Osteoblast (primary cell): ENCODE measurements at regions not wholly inside any gene's neighbourhood (a gene's known extent, or its start where the extent isn't known, plus 50 kb on each side); places are given as distances from the start of the nearest gene placed in this dataset.

Source experiments
- DNase-seq: peaks from one replicate; pipeline ENCODE4 v3.0.0; 2011; ENCODE audit warnings: low spot score, mixed read lengths; ENCODE audit not compliant: insufficient read length; ENCODE audit errors: missing footprints
- H2AFZ ChIP-seq: 2 replicates; pipeline ENCODE4 v1.6.0; 2011; ENCODE audit warnings: mild to moderate bottlenecking, low read length
- H3K27ac ChIP-seq: 2 replicates; pipeline ENCODE4 v1.5.1; 2011; ENCODE audit warnings: mild to moderate bottlenecking, low read depth, low read length, moderate library complexity
- H3K27me3 ChIP-seq: 2 replicates; pipeline ENCODE4 v1.6.0; 2012; ENCODE audit warnings: mild to moderate bottlenecking, control low read depth, inconsistent platforms, low read length, moderate library complexity; ENCODE audit not compliant: insufficient read depth
- H3K36me3 ChIP-seq: 2 replicates; pipeline ENCODE4 v1.5.1; 2011; ENCODE audit warnings: mild to moderate bottlenecking, low read length, control low read depth, moderate library complexity; ENCODE audit not compliant: insufficient read depth
- H3K4me1 ChIP-seq: 2 replicates; pipeline ENCODE4 v1.5.1; 2011; ENCODE audit warnings: mild to moderate bottlenecking, low read length, control low read depth, moderate library complexity; ENCODE audit not compliant: insufficient read depth
- H3K4me2 ChIP-seq: 2 replicates; pipeline ENCODE4 v1.6.0; 2011; ENCODE audit warnings: mild to moderate bottlenecking, low read length; ENCODE audit not compliant: insufficient read depth
- H3K4me3 ChIP-seq: fragments of 200-600 bp; sonication (generic); 3 replicates; pipeline ENCODE4 v1.5.1; 2012; ENCODE audit warnings: mild to moderate bottlenecking, low read length, inconsistent platforms; ENCODE audit not compliant: insufficient read depth
- H3K79me2 ChIP-seq: 2 replicates; pipeline ENCODE4 v1.6.0; 2012; ENCODE audit warnings: mild to moderate bottlenecking, low read length, control low read depth, inconsistent platforms; ENCODE audit not compliant: insufficient read depth
- H3K9me3 ChIP-seq: 2 replicates; pipeline ENCODE4 v1.5.1; 2011; ENCODE audit warnings: low read depth, low read length, control low read depth
- H4K20me1 ChIP-seq: 2 replicates; pipeline ENCODE4 v1.6.0; 2012; ENCODE audit warnings: mild to moderate bottlenecking, low read length, control low read depth; ENCODE audit not compliant: insufficient read depth
- CTCF ChIP-seq: IDR thresholded peaks from 2 replicates; pipeline ENCODE4 v1.5.1; 2011; ENCODE audit warnings: mild to moderate bottlenecking, low read depth, low read length, moderate library complexity; ENCODE audit errors: extremely low read depth

GRCh38 chr10:22478555-22479334 lies 133.4 kb downstream of the SPAG6 start:
- no peak overlapping the region for H3K27ac ChIP-seq
- H3K27me3 ChIP-seq: peaks cover 28% of the 10 kb centered on the region
- H3K4me3 ChIP-seq: no peak overlapping the region
- no peaks in the 10 kb centered on the region for H3K79me2 ChIP-seq
- no peak overlapping the region for H2AFZ ChIP-seq
- no peaks in the 10 kb centered on the region for H3K9me3 ChIP-seq
- no peak for TF ChIP-seq CTCF
- H4K20me1 ChIP-seq: no peaks in the 10 kb centered on the region
- peaks cover 7% of the 10 kb centered on the region for H3K4me1 ChIP-seq
- no peaks in the 10 kb centered on the region for H3K36me3 ChIP-seq
- H3K4me2 ChIP-seq: no peak overlapping the region
- no peak for DNase-seq

GRCh38 chr10:22479419-22479818 lies 134.1 kb downstream of the SPAG6 start:
- no peak overlapping the region for H2AFZ ChIP-seq
- H3K9me3 ChIP-seq: no peaks in the 10 kb centered on the region
- H3K27ac ChIP-seq: no peak overlapping the region
- no peak for DNase-seq
- no peaks in the 10 kb centered on the region for H3K36me3 ChIP-seq
- peaks cover 6% of the 10 kb centered on the region for H3K4me1 ChIP-seq
- no peak for TF ChIP-seq CTCF
- H3K79me2 ChIP-seq: no peaks in the 10 kb centered on the region
- no peaks in the 10 kb centered on the region for H4K20me1 ChIP-seq
- H3K4me2 ChIP-seq: no peak overlapping the region
- H3K27me3 ChIP-seq: peaks cover 28% of the 10 kb centered on the region
- no peak overlapping the region for H3K4me3 ChIP-seq

- no peaks in the 10 kb centered on the region for H3K9me3 ChIP-seq
- no peak overlapping the region for H3K4me2 ChIP-seq
- no peak overlapping the region for H2AFZ ChIP-seq
- no peak overlapping the region for H3K4me3 ChIP-seq
- H4K20me1 ChIP-seq: no peaks in the 10 kb centered on the region
- DNase-seq: no peak
- no peak overlapping the region for H3K27ac ChIP-seq
- no peak for TF ChIP-seq CTCF
- peaks cover 14% of the 10 kb centered on the region for H3K27me3 ChIP-seq
- H3K4me1 ChIP-seq: peaks cover 6% of the 10 kb centered on the region
- no peaks in the 10 kb centered on the region for H3K36me3 ChIP-seq
- no peaks in the 10 kb centered on the region for H3K79me2 ChIP-seq
These were observed 135.8 kb downstream of the SPAG6 start for GRCh38 chr10:22481106-22481505.

GRCh38 chr10:22481687-22482539 lies 136.6 kb downstream of the SPAG6 start:
- no peak for DNase-seq
- no peak overlapping the region for H3K27ac ChIP-seq
- H3K4me2 ChIP-seq: no peak overlapping the region
- no peaks in the 10 kb centered on the region for H4K20me1 ChIP-seq
- peaks cover 11% of the 10 kb centered on the region for H3K27me3 ChIP-seq
- TF ChIP-seq CTCF: no peak
- no peaks in the 10 kb centered on the region for H3K79me2 ChIP-seq
- no peaks in the 10 kb centered on the region for H3K36me3 ChIP-seq
- no peak overlapping the region for H3K4me3 ChIP-seq
- no peak overlapping the region for H2AFZ ChIP-seq
- peaks cover 6% of the 10 kb centered on the region for H3K4me1 ChIP-seq
- H3K9me3 ChIP-seq: no peaks in the 10 kb centered on the region
